GM23338 (cell line): ENCODE measurements at regions not wholly inside any gene's neighbourhood (a gene's known extent, or its start where the extent isn't known, plus 50 kb on each side); places are given as distances from the start of the nearest gene placed in this dataset.

Experiments used
- ATAC-seq: fragments of 200-7000 bp; cut with Tn5 transposase; 3 replicates; pipeline ENCODE4 v1.9.1; 2020
- DNase-seq: peaks from one replicate; pipeline ENCODE4 v3.0.0-alpha.2; 2015; ENCODE audit warnings: low spot score
- H2AFZ ChIP-seq: fragments of 200-600 bp; sonication (generic); 2 replicates; pipeline ENCODE4 v1.8.0; 2016; ENCODE audit warnings: antibody characterized with exemption, mild to moderate bottlenecking, moderate library complexity
- H3F3A ChIP-seq: fragments of 200-600 bp; sonication (generic); replicated peaks from 2 replicates; pipeline ENCODE4 v1.8.0; 2017; ENCODE audit warnings: antibody characterized with exemption, mixed run types, low read depth
- H3K27ac ChIP-seq: fragments of 200-600 bp; sonication (generic); 2 replicates; pipeline ENCODE4 v1.6.1; 2016; ENCODE audit warnings: low read depth
- H3K27me3 ChIP-seq: fragments of 200-600 bp; sonication (generic); 2 replicates; pipeline ENCODE4 v1.8.0; 2016; ENCODE audit warnings: mild to moderate bottlenecking, mixed run types, moderate library complexity; ENCODE audit not compliant: insufficient read depth
- H3K36me3 ChIP-seq: fragments of 200-600 bp; sonication (generic); 2 replicates; pipeline ENCODE4 v1.8.0; 2016; ENCODE audit warnings: mild to moderate bottlenecking; ENCODE audit not compliant: insufficient read depth
- H3K4me1 ChIP-seq: fragments of 200-600 bp; sonication (generic); 2 replicates; pipeline ENCODE4 v1.8.0; 2016; ENCODE audit warnings: mild to moderate bottlenecking, moderate library complexity; ENCODE audit not compliant: insufficient read depth
- H3K4me2 ChIP-seq: fragments of 200-600 bp; sonication (generic); 2 replicates; pipeline ENCODE4 v1.7.1; 2017; ENCODE audit warnings: mixed run types
- H3K4me3 ChIP-seq: fragments of 200-600 bp; sonication (generic); 2 replicates; pipeline ENCODE4 v1.6.1; 2016; ENCODE audit warnings: mixed run types
- H3K79me2 ChIP-seq: fragments of 200-600 bp; sonication (generic); replicated peaks from 2 replicates; pipeline ENCODE4 v1.8.0; 2017; ENCODE audit warnings: mild to moderate bottlenecking; ENCODE audit not compliant: insufficient read depth
- H3K9me2 ChIP-seq: fragments of 200-600 bp; sonication (generic); 2 replicates; pipeline ENCODE4 v1.8.0; 2017; ENCODE audit not compliant: insufficient read depth
- H4K20me1 ChIP-seq: fragments of 200-600 bp; sonication (generic); replicated peaks from 2 replicates; pipeline ENCODE4 v1.8.0; 2017; ENCODE audit warnings: mild to moderate bottlenecking; ENCODE audit not compliant: insufficient read depth
- H3K27ac Mint-ChIP-seq: 2 replicates; pipeline ENCODE4 v1.8.0; 2020; ENCODE audit warnings: inconsistent platforms, mild to moderate bottlenecking, moderate library complexity, mixed read lengths
- H3K27me3 Mint-ChIP-seq: 3 replicates; pipeline ENCODE4 v1.8.0; 2022; ENCODE audit warnings: low read depth, mild to moderate bottlenecking, moderate library complexity, mixed read lengths, inconsistent platforms; ENCODE audit not compliant: insufficient read depth, poor library complexity
- H3K36me3 Mint-ChIP-seq: 3 replicates; pipeline ENCODE4 v1.8.0; 2021; ENCODE audit warnings: low read depth, mild to moderate bottlenecking, inconsistent platforms, moderate library complexity, mixed read lengths
- H3K4me1 Mint-ChIP-seq: 3 replicates; pipeline ENCODE4 v1.8.0; 2020; ENCODE audit warnings: mild to moderate bottlenecking, inconsistent platforms, mixed read lengths
- H3K4me3 Mint-ChIP-seq: 3 replicates; pipeline ENCODE4 v1.8.0; 2021; ENCODE audit warnings: moderate library complexity, mild to moderate bottlenecking, inconsistent platforms, mixed read lengths
- H3K9me3 Mint-ChIP-seq: 3 replicates; pipeline ENCODE4 v1.8.0; 2020; ENCODE audit warnings: moderate library complexity, mild to moderate bottlenecking, inconsistent platforms, mixed read lengths
- CREB1 ChIP-seq: fragments of 250-450 bp; sonication (Bioruptor Pico); IDR thresholded peaks from 2 replicates; pipeline ENCODE4 v1.5.0; 2020; ENCODE audit warnings: low read depth, mild to moderate bottlenecking, moderate library complexity
- NANOG ChIP-seq: IDR thresholded peaks from 2 replicates; pipeline ENCODE4 v1.6.1; 2016; ENCODE audit warnings: antibody characterized with exemption, borderline replicate concordance
- POLR2AphosphoS5 ChIP-seq: IDR thresholded peaks from 2 replicates; pipeline ENCODE4 v1.6.1; 2016; ENCODE audit warnings: antibody characterized with exemption, low read depth
- STAT1 ChIP-seq: IDR thresholded peaks from one replicate; pipeline ENCODE4 v1.6.1; 2016; ENCODE audit warnings: antibody characterized with exemption; ENCODE audit not compliant: unreplicated experiment
- ZNF114 ChIP-seq: fragments of 250-450 bp; sonication (Bioruptor Pico); IDR thresholded peaks from 2 replicates; pipeline ENCODE4 v1.5.0; 2020; ENCODE audit warnings: mild to moderate bottlenecking, moderate library complexity
- ZNF331 ChIP-seq: fragments of 250-450 bp; sonication (Bioruptor Pico); IDR thresholded peaks from 2 replicates; pipeline ENCODE4 v1.5.0; 2020; ENCODE audit warnings: low read depth, mild to moderate bottlenecking, moderate library complexity
- TF ChIP-seq, protein P1 (sequence below): fragments of 250-450 bp; sonication (Bioruptor Pico); IDR thresholded peaks from 2 replicates; pipeline ENCODE4 v1.5.0; 2020; ENCODE audit warnings: mild to moderate bottlenecking, moderate library complexity
- TF ChIP-seq, protein P2 (sequence below): IDR thresholded peaks from 2 replicates; pipeline ENCODE4 v1.6.1; 2016; ENCODE audit warnings: antibody characterized with exemption
- TF ChIP-seq, protein P3 (sequence below), 2 experiments: fragments of 200-600 bp in 1 of 2; sonication (generic) in 1 of 2; conservative IDR thresholded peaks; 2 replicates each; pipeline versions ENCODE4 v1.5.1 to v1.6.1; 2016 to 2017; ENCODE audit warnings: antibody characterized with exemption in 2 of 2, low read depth in 2 of 2, mild to moderate bottlenecking in 2 of 2, moderate library complexity in 1 of 2

DNA sequence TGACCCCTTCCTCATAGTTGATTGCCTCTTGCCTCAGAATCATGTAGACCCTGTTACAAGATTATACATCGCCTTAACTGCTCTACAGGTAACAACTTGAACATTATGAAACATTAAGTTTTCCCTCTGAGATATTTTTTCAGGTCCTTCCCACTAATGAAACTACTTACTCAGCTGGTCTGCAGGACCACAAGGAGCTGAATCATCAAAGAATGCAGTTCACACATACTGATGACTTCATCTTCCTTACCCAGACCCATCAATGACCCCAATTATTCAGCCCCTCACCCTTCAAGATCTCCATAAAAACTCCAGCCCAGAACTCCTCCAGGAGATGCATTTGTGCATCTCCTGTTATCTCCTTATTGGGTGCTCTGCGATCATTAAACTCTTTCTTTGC lies 720.9 kb downstream of the RAPGEF2 start (continued):
- TF ChIP-seq, protein P1, sequence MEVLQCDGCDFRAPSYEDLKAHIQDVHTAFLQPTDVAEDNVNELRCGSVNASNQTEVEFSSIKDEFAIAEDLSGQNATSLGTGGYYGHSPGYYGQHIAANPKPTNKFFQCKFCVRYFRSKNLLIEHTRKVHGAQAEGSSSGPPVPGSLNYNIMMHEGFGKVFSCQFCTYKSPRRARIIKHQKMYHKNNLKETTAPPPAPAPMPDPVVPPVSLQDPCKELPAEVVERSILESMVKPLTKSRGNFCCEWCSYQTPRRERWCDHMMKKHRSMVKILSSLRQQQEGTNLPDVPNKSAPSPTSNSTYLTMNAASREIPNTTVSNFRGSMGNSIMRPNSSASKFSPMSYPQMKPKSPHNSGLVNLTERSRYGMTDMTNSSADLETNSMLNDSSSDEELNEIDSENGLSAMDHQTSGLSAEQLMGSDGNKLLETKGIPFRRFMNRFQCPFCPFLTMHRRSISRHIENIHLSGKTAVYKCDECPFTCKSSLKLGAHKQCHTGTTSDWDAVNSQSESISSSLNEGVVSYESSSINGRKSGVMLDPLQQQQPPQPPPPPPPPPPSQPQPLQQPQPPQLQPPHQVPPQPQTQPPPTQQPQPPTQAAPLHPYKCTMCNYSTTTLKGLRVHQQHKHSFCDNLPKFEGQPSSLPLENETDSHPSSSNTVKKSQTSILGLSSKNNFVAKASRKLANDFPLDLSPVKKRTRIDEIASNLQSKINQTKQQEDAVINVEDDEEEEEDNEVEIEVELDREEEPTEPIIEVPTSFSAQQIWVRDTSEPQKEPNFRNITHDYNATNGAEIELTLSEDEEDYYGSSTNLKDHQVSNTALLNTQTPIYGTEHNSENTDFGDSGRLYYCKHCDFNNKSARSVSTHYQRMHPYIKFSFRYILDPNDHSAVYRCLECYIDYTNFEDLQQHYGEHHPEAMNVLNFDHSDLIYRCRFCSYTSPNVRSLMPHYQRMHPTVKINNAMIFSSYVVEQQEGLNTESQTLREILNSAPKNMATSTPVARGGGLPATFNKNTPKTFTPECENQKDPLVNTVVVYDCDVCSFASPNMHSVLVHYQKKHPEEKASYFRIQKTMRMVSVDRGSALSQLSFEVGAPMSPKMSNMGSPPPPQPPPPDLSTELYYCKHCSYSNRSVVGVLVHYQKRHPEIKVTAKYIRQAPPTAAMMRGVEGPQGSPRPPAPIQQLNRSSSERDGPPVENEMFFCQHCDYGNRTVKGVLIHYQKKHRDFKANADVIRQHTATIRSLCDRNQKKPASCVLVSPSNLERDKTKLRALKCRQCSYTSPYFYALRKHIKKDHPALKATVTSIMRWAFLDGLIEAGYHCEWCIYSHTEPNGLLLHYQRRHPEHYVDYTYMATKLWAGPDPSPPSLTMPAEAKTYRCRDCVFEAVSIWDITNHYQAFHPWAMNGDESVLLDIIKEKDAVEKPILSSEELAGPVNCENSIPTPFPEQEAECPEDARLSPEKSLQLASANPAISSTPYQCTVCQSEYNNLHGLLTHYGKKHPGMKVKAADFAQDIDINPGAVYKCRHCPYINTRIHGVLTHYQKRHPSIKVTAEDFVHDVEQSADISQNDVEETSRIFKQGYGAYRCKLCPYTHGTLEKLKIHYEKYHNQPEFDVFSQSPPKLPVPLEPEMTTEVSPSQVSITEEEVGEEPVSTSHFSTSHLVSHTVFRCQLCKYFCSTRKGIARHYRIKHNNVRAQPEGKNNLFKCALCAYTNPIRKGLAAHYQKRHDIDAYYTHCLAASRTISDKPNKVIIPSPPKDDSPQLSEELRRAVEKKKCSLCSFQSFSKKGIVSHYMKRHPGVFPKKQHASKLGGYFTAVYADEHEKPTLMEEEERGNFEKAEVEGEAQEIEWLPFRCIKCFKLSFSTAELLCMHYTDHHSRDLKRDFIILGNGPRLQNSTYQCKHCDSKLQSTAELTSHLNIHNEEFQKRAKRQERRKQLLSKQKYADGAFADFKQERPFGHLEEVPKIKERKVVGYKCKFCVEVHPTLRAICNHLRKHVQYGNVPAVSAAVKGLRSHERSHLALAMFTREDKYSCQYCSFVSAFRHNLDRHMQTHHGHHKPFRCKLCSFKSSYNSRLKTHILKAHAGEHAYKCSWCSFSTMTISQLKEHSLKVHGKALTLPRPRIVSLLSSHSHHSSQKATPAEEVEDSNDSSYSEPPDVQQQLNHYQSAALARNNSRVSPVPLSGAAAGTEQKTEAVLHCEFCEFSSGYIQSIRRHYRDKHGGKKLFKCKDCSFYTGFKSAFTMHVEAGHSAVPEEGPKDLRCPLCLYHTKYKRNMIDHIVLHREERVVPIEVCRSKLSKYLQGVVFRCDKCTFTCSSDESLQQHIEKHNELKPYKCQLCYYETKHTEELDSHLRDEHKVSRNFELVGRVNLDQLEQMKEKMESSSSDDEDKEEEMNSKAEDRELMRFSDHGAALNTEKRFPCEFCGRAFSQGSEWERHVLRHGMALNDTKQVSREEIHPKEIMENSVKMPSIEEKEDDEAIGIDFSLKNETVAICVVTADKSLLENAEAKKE (CRISPR knock-in tag), result no peak
- TF ChIP-seq POLR2AphosphoS5, result no peak
- TF ChIP-seq ZNF331 (CRISPR knock-in tag), result no peak
- TF ChIP-seq STAT1, result no peak

DNA sequence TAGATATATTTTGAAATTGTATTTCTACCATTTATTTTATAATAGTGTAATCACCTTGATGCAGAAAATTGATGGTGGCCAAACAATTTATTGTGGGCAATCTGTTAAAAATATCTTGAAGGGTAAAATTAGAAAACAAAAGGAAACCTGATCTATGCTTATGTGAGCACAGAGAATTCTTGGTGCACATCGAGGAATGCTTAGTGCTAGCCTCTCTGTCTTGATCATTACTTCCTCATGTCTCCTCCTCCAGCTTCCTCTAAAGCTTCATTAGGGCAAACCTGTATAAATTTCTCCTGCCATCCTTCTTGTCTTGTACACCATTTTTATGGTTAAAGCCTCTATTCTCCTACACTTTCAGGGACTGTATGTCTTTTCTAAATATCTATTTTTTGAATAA lies 725.8 kb downstream of the RAPGEF2 start:
- Histone ChIP-seq H3K36me3 (no peaks in the 10 kb centered on the region), H3K4me3 (no peak overlapping the region), H3K27me3 (no peaks in the 10 kb centered on the region), H3K79me2 (no peaks in the 10 kb centered on the region), H2AFZ (no peak overlapping the region), H4K20me1 (no peaks in the 10 kb centered on the region), H3K27ac (no peak overlapping the region), H3K4me2 (no peak overlapping the region), H3K9me2 (no peaks in the 10 kb centered on the region), H3F3A (no peaks in the 10 kb centered on the region), H3K4me1 (no peaks in the 10 kb centered on the region)
- Mint-ChIP-seq H3K27me3 (peaks cover 2% of the 10 kb centered on the region), H3K4me3 (no peak overlapping the region), H3K36me3 (no peaks in the 10 kb centered on the region), H3K9me3 (no peaks in the 10 kb centered on the region), H3K4me1 (no peaks in the 10 kb centered on the region), H3K27ac (no peak overlapping the region)
- DNase-seq, result no peak
- no peak for ATAC-seq
- TF ChIP-seq NANOG (no peak), POLR2AphosphoS5 (no peak), CREB1 (CRISPR knock-in tag) (no peak), ZNF114 (CRISPR knock-in tag) (no peak), STAT1 (no peak)
- TF ChIP-seq, protein P2, sequence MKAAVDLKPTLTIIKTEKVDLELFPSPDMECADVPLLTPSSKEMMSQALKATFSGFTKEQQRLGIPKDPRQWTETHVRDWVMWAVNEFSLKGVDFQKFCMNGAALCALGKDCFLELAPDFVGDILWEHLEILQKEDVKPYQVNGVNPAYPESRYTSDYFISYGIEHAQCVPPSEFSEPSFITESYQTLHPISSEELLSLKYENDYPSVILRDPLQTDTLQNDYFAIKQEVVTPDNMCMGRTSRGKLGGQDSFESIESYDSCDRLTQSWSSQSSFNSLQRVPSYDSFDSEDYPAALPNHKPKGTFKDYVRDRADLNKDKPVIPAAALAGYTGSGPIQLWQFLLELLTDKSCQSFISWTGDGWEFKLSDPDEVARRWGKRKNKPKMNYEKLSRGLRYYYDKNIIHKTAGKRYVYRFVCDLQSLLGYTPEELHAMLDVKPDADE, result no peak
- TF ChIP-seq, protein P3, sequence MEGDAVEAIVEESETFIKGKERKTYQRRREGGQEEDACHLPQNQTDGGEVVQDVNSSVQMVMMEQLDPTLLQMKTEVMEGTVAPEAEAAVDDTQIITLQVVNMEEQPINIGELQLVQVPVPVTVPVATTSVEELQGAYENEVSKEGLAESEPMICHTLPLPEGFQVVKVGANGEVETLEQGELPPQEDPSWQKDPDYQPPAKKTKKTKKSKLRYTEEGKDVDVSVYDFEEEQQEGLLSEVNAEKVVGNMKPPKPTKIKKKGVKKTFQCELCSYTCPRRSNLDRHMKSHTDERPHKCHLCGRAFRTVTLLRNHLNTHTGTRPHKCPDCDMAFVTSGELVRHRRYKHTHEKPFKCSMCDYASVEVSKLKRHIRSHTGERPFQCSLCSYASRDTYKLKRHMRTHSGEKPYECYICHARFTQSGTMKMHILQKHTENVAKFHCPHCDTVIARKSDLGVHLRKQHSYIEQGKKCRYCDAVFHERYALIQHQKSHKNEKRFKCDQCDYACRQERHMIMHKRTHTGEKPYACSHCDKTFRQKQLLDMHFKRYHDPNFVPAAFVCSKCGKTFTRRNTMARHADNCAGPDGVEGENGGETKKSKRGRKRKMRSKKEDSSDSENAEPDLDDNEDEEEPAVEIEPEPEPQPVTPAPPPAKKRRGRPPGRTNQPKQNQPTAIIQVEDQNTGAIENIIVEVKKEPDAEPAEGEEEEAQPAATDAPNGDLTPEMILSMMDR (conservative IDR thresholded peaks at IDR 0.05; ENCODE audit: low read depth in 2 of 2), result no peak
